ENCODE measurements at regions not wholly inside any gene's neighbourhood (a gene's known extent, or its start where the extent isn't known, plus 50 kb on each side); places are given as distances from the start of the nearest gene placed in this dataset.

- DNase-seq = no peak
These were observed 210.8 kb upstream of the SOX9 start for GRCh38 chr17:71910002-71910401.

- no peak for DNase-seq
These were observed 206.8 kb upstream of the SOX9 start for GRCh38 chr17:71914042-71914441.

GRCh38 chr17:71914812-71915211, 206.0 kb upstream of the SOX9 start:
- no peak for DNase-seq

- no peak for DNase-seq
These were observed 203.1 kb upstream of the SOX9 start for GRCh38 chr17:71917715-71918114.

- no peak for DNase-seq
These were observed 201.6 kb upstream of the SOX9 start for GRCh38 chr17:71919186-71919585.

- DNase-seq = no peak
These were observed 200.9 kb upstream of the SOX9 start for GRCh38 chr17:71919896-71920295.

- no peak for DNase-seq
These were observed 199.0 kb upstream of the SOX9 start for GRCh38 chr17:71921796-71922195.

- no peak for DNase-seq
These were observed 198.4 kb upstream of the SOX9 start for GRCh38 chr17:71922439-71922838.

GRCh38 chr17:71926746-71927398, 193.9 kb upstream of the SOX9 start:
- no peak for DNase-seq

GRCh38 chr17:71933306-71933705, 187.5 kb upstream of the SOX9 start:
- DNase-seq = no peak

- DNase-seq = no peak
These were observed 186.3 kb upstream of the SOX9 start for GRCh38 chr17:71934520-71934919.

GRCh38 chr17:71935341-71935740, 185.5 kb upstream of the SOX9 start:
- no peak for DNase-seq

GRCh38 chr17:71936977-71937376, 183.8 kb upstream of the SOX9 start:
- no peak for DNase-seq

GRCh38 chr17:71937914-71938313, 182.9 kb upstream of the SOX9 start:
- DNase-seq = no peak

GRCh38 chr17:71938340-71939010, 182.3 kb upstream of the SOX9 start:
- no peak for DNase-seq

- no peak for DNase-seq
These were observed 178.9 kb upstream of the SOX9 start for GRCh38 chr17:71941920-71942319.

- no peak for DNase-seq
These were observed 178.2 kb upstream of the SOX9 start for GRCh38 chr17:71942626-71943025.

- no peak for DNase-seq
These were observed 172.0 kb upstream of the SOX9 start for GRCh38 chr17:71948703-71949422.

GRCh38 chr17:71959154-71959553, 161.7 kb upstream of the SOX9 start:
- DNase-seq = no peak

GRCh38 chr17:71963351-71963750, 157.5 kb upstream of the SOX9 start:
- no peak for DNase-seq

- DNase-seq = no peak
These were observed 157.0 kb upstream of the SOX9 start for GRCh38 chr17:71963791-71964190.

- no peak for DNase-seq
These were observed 156.3 kb upstream of the SOX9 start for GRCh38 chr17:71964559-71964958.

- no peak for DNase-seq
These were observed 154.8 kb upstream of the SOX9 start for GRCh38 chr17:71966055-71966454.

Data from activated naive CD4-positive, alpha-beta T cell treated with anti-CD3 and anti-CD28 coated beads, Interleukin-2, amount 50 U/mL, for 16 hours (primary cell).